Pons (tissue), 1 donor: ENCODE measurements at regions not wholly inside any gene's neighbourhood (a gene's known extent, or its start where the extent isn't known, plus 50 kb on each side); places are given as distances from the start of the nearest gene placed in this dataset.

Experiments used
- DNase-seq: peaks from one replicate; pipeline ENCODE4 v3.0.0-alpha.2; 2016; ENCODE audit warnings: low spot score

DNA sequence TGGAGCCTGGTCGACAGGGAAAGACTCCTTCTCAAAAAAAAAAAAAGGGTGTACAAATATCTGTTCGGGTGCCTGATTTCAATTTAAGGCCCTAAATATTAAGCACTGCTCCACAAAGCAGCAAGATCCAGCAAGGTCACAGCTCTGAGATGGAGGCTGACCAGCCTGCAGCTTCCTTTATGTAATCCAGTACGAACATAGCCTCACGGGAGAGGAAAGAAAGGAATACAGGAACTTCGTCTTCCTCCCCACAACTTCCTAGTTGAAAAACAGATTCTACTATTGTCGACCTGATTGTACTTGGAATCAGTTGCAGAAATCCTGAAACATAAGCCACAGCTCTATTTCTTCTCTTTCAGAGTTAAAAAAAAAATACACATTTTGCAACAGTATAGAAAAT is 53.5 kb upstream of the TBC1D9 start:
- DNase-seq, result peak; percentile 56

DNA sequence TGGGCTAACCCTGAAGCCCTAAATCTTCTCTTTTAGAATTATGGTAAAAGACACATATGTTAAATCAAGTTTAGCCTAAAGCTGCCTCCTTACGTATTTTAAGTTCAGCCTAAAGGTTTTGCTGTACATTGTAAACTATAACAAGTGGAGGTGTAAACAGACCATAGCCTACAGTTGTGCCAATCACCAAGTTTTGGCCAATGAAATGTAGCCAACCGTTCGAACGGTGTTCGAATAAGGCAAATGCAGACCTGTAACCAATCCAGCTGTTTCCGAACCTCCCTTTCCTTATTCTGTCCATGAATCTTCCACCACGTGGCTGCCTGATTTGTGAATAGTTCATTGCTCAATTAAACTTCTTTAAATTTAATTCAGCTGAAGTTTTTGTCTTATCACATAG is 52.1 kb upstream of the TBC1D9 start:
- DNase-seq, result no peak

- peak; percentile 77 for DNase-seq
Observed at GRCh38 chr4:140807491-140808252, 51.5 kb upstream of the TBC1D9 start.

- DNase-seq, result no peak
Observed at GRCh38 chr4:140806163-140806562, 50.0 kb upstream of the TBC1D9 start.
